SK-N-SH treated with all-trans-retinoic acid at 6 μM for 48 hours (cell line): ENCODE measurements at regions not wholly inside any gene's neighbourhood (a gene's known extent, or its start where the extent isn't known, plus 50 kb on each side); places are given as distances from the start of the nearest gene placed in this dataset.

Experiments used
- ATAC-seq: fragments of 200-7000 bp; cut with Tn5 transposase; 3 replicates; pipeline ENCODE4 v1.9.1; 2020; ENCODE audit warnings: mild to moderate bottlenecking, moderate library complexity
- ARNTL ChIP-seq: fragments of 450-650 bp; formaldehyde crosslinking; IDR thresholded peaks from 2 replicates; pipeline ENCODE4 v1.5.0; 2020; ENCODE audit warnings: low read depth, mild to moderate bottlenecking, moderate library complexity, borderline replicate concordance
- BACH2 ChIP-seq: fragments of 250-450 bp; sonication (Bioruptor Pico); IDR thresholded peaks from 2 replicates; pipeline ENCODE4 v1.9.0; 2021; ENCODE audit warnings: mild to moderate bottlenecking, borderline replicate concordance
- ESRRG ChIP-seq: fragments of 250-450 bp; sonication (Bioruptor Pico); IDR thresholded peaks from 2 replicates; pipeline ENCODE4 v1.6.1; 2021; ENCODE audit warnings: mild to moderate bottlenecking
- GLIS3 ChIP-seq: fragments of 250-450 bp; sonication (Bioruptor Pico); IDR thresholded peaks from 2 replicates; pipeline ENCODE4 v1.5.0; 2020; ENCODE audit warnings: mild to moderate bottlenecking, moderate library complexity
- ISL1 ChIP-seq: fragments of 250-450 bp; sonication (Bioruptor Pico); IDR thresholded peaks from 2 replicates; pipeline ENCODE4 v2.1.2; 2022; ENCODE audit warnings: mild to moderate bottlenecking, moderate library complexity
- OSR1 ChIP-seq: fragments of 250-450 bp; sonication (Bioruptor Pico); IDR thresholded peaks from 2 replicates; pipeline ENCODE4 v1.8.0; 2022; ENCODE audit warnings: moderate library complexity, mild to moderate bottlenecking, inconsistent platforms
- PPARA ChIP-seq: fragments of 250-450 bp; sonication (Bioruptor Pico); IDR thresholded peaks from 2 replicates; pipeline ENCODE4 v1.5.0; 2020; ENCODE audit warnings: mild to moderate bottlenecking, borderline replicate concordance
- RARB ChIP-seq: fragments of 250-450 bp; sonication (Bioruptor Pico); IDR thresholded peaks from 2 replicates; pipeline ENCODE4 v1.8.0; 2021; ENCODE audit warnings: mild to moderate bottlenecking, moderate library complexity
- SNAI2 ChIP-seq: fragments of 250-450 bp; sonication (Bioruptor Pico); IDR thresholded peaks from 2 replicates; pipeline ENCODE4 v1.5.0; 2020; ENCODE audit warnings: mild to moderate bottlenecking, moderate library complexity
- TCF4 ChIP-seq: fragments of 250-450 bp; sonication (Bioruptor Pico); IDR thresholded peaks from 2 replicates; pipeline ENCODE4 v1.8.0; 2021; ENCODE audit warnings: mild to moderate bottlenecking, moderate library complexity, borderline replicate concordance
- TOX ChIP-seq: fragments of 250-450 bp; sonication (Bioruptor Pico); IDR thresholded peaks from 2 replicates; pipeline ENCODE4 v1.8.0; 2021; ENCODE audit warnings: mild to moderate bottlenecking, moderate library complexity, borderline replicate concordance
- TSHZ2 ChIP-seq: fragments of 250-450 bp; sonication (Bioruptor Pico); IDR thresholded peaks from 2 replicates; pipeline ENCODE4 v1.5.0; 2020; ENCODE audit warnings: mild to moderate bottlenecking, moderate library complexity
- ZC3H10 ChIP-seq: fragments of 250-450 bp; sonication (Bioruptor Pico); IDR thresholded peaks from 2 replicates; pipeline ENCODE4 v1.5.1; 2021; ENCODE audit warnings: mild to moderate bottlenecking, moderate library complexity
- ZFP3 ChIP-seq: fragments of 250-450 bp; sonication (Bioruptor Pico); IDR thresholded peaks from 2 replicates; pipeline ENCODE4 v1.5.0; 2020; ENCODE audit warnings: mild to moderate bottlenecking, moderate library complexity
- ZNF565 ChIP-seq: fragments of 450-650 bp; formaldehyde crosslinking; conservative IDR thresholded peaks from 2 replicates; pipeline ENCODE4 v1.5.0; 2020; ENCODE audit warnings: low read depth, mild to moderate bottlenecking, moderate library complexity
- ZNF70 ChIP-seq: fragments of 450-650 bp; formaldehyde crosslinking; IDR thresholded peaks from 2 replicates; pipeline ENCODE4 v1.5.0; 2020; ENCODE audit warnings: mild to moderate bottlenecking, moderate library complexity
- ZNF8 ChIP-seq: fragments of 450-650 bp; formaldehyde crosslinking; IDR thresholded peaks from 2 replicates; pipeline ENCODE4 v1.5.0; 2020; ENCODE audit warnings: mild to moderate bottlenecking, moderate library complexity
- TF ChIP-seq, protein P1 (sequence below): fragments of 250-450 bp; sonication (Bioruptor Pico); IDR thresholded peaks from 2 replicates; pipeline ENCODE4 v1.5.1; 2020; ENCODE audit warnings: low read depth, mild to moderate bottlenecking, moderate library complexity
- TF ChIP-seq, protein P2 (sequence below): fragments of 250-450 bp; sonication (Bioruptor Pico); IDR thresholded peaks from 2 replicates; pipeline ENCODE4 v1.8.0; 2021; ENCODE audit warnings: low read depth, mild to moderate bottlenecking, moderate library complexity, borderline replicate concordance
- TF ChIP-seq, protein P3 (sequence below): fragments of 250-450 bp; sonication (Bioruptor Pico); IDR thresholded peaks from 2 replicates; pipeline ENCODE4 v1.5.1; 2021; ENCODE audit warnings: mild to moderate bottlenecking, moderate library complexity

DNA sequence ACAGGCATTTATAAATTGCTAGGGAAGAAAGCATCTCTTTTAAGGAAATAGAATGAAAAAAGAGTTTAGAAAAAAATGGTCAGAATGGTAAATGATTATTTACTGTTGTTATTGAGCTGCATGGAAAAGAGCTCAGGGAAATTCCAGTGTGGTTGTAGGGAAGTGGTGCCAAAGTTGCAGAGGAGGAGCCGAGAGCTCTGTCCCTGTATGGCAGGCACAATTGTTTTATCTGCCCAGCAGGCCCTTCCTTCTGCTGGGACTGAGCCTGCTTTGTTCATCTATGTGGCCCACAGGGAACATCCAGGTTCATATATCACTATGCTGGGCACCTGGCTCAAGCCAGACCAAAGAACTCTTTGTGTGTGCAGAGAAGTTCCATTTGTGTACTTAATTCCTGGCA lies 80.8 kb upstream of the AGAP1 start:
- no peak for TF ChIP-seq BACH2 (CRISPR knock-in tag)
- no peak for TF ChIP-seq ZNF8
- TF ChIP-seq TOX (CRISPR knock-in tag) = no peak
- no peak for TF ChIP-seq ZNF70
- TF ChIP-seq SNAI2 (CRISPR knock-in tag) = no peak
- TF ChIP-seq ZFP3 = no peak
- TF ChIP-seq ZNF565 (CRISPR knock-in tag) = no peak
- no peak for TF ChIP-seq OSR1 (CRISPR knock-in tag)
- no peak for TF ChIP-seq ISL1
- no peak for TF ChIP-seq ARNTL (CRISPR knock-in tag)
- no peak for TF ChIP-seq TSHZ2
- no peak for TF ChIP-seq TCF4

DNA sequence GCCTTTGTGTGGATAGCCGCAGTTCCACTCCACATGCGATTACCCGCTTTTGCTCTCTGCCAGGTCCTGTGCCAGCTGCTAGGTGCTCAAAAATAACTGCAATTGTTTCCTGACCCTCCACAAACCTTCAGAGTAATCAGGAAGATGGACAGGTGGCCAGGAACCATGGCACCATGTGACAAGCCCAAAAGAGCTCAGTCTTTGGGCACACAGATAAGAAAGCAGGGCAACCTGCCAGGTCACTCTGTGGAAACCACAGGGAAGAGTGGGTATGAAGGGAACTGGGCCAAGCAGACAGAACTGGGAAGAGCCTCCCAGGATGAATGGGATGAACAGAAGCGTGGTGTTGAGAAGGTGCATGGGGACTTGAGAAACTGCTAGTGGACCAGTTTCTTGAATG lies 79.4 kb upstream of the AGAP1 start:
- TF ChIP-seq RARB (CRISPR knock-in tag) = no peak
- ATAC-seq = no peak

More for the DNA sequence above, 80.8 kb upstream of the AGAP1 start:
- ATAC-seq = no peak

- ATAC-seq = no peak
- no peak for TF ChIP-seq ZNF70
- TF ChIP-seq ZNF565 (CRISPR knock-in tag) = no peak
- no peak for TF ChIP-seq GLIS3 (CRISPR knock-in tag)
- TF ChIP-seq, protein P1, sequence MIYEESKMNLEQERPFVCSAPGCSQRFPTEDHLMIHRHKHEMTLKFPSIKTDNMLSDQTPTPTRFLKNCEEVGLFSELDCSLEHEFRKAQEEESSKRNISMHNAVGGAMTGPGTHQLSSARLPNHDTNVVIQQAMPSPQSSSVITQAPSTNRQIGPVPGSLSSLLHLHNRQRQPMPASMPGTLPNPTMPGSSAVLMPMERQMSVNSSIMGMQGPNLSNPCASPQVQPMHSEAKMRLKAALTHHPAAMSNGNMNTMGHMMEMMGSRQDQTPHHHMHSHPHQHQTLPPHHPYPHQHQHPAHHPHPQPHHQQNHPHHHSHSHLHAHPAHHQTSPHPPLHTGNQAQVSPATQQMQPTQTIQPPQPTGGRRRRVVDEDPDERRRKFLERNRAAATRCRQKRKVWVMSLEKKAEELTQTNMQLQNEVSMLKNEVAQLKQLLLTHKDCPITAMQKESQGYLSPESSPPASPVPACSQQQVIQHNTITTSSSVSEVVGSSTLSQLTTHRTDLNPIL (CRISPR knock-in tag) = no peak
- TF ChIP-seq ZC3H10 = no peak
- TF ChIP-seq, protein P2, sequence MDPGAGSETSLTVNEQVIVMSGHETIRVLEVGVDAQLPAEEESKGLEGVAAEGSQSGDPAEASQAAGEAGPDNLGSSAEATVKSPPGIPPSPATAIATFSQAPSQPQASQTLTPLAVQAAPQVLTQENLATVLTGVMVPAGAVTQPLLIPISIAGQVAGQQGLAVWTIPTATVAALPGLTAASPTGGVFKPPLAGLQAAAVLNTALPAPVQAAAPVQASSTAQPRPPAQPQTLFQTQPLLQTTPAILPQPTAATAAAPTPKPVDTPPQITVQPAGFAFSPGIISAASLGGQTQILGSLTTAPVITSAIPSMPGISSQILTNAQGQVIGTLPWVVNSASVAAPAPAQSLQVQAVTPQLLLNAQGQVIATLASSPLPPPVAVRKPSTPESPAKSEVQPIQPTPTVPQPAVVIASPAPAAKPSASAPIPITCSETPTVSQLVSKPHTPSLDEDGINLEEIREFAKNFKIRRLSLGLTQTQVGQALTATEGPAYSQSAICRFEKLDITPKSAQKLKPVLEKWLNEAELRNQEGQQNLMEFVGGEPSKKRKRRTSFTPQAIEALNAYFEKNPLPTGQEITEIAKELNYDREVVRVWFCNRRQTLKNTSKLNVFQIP (CRISPR knock-in tag) = no peak
- TF ChIP-seq ZFP3 = no peak
- TF ChIP-seq, protein P3, sequence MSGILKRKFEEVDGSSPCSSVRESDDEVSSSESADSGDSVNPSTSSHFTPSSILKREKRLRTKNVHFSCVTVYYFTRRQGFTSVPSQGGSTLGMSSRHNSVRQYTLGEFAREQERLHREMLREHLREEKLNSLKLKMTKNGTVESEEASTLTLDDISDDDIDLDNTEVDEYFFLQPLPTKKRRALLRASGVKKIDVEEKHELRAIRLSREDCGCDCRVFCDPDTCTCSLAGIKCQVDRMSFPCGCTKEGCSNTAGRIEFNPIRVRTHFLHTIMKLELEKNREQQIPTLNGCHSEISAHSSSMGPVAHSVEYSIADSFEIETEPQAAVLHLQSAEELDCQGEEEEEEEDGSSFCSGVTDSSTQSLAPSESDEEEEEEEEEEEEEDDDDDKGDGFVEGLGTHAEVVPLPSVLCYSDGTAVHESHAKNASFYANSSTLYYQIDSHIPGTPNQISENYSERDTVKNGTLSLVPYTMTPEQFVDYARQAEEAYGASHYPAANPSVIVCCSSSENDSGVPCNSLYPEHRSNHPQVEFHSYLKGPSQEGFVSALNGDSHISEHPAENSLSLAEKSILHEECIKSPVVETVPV (CRISPR knock-in tag) = no peak
- TF ChIP-seq TSHZ2 = no peak
- TF ChIP-seq PPARA (CRISPR knock-in tag) = no peak
- no peak for TF ChIP-seq ESRRG (CRISPR knock-in tag)
- no peak for TF ChIP-seq BACH2 (CRISPR knock-in tag)
- TF ChIP-seq TCF4 = no peak
These were observed 76.9 kb upstream of the AGAP1 start for GRCh38 chr2:235416858-235417499.
